ENCODE measurements at regions not wholly inside any gene's neighbourhood (a gene's known extent, or its start where the extent isn't known, plus 50 kb on each side); places are given as distances from the start of the nearest gene placed in this dataset.

- TF ChIP-seq CTCF (IDR thresholded peaks at IDR 0.05) (no peak), POLR2A (IDR thresholded peaks at IDR 0.05) (no peak), EP300 (IDR thresholded peaks at IDR 0.05) (no peak)
Observed at GRCh38 chr12:45122768-45123380, 72.0 kb upstream of the DBX2 start.
